ENCODE measurements at regions not wholly inside any gene's neighbourhood (a gene's known extent, or its start where the extent isn't known, plus 50 kb on each side); places are given as distances from the start of the nearest gene placed in this dataset.

GRCh38 chr10:36171556-36171952, 529.5 kb upstream of the FZD8 start:
- TF ChIP-seq CTCF (IDR thresholded peaks at IDR 0.05) (no peak), POLR2A (IDR thresholded peaks at IDR 0.05) (no peak), EP300 (IDR thresholded peaks at IDR 0.05) (no peak)
